ENCODE measurements at regions not wholly inside any gene's neighbourhood (a gene's known extent, or its start where the extent isn't known, plus 50 kb on each side); places are given as distances from the start of the nearest gene placed in this dataset.
"Not testable (repeated sequence)": the region's sequence is repeated elsewhere in the genome, so short reads cannot be mapped to it uniquely, and the experiment has no call there.

DNA sequence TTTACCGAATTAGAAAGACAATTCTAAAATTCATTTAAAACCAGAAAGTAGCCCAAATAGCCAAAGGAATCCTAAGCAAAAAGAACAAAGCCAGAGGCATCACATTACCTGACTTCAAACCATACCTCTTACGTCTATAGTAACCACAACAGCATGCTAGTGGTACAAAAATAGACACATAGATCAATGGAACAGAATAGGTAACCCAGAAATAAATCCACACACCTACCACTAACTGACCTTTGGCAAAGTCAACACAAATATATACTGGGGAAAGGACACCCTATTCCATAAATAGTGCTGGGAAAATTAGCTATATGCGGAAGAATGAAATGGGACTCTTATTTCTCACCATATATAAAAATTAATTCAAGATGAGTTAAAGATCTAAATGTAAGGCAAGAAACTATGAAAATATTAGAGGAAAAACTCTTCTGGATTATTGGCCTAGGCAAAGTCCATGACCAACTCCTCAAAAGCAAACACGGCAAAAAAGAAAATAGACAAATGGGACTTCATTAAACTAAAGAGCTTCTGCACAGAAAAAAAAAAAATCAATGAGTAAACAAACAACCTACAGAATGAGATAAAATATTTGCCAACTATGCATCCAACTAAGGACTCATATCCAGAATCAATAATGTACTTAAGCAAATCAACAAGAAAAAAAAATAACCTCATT, 568.9 kb downstream of the SOX5 start:
- Histone ChIP-seq H3K27me3 (ENCODE audit: control insufficient read depth, insufficient read depth, low read length) (no peaks in the 10 kb centered on the region), H3K4me1 (ENCODE audit: control insufficient read depth, insufficient read depth, low read length) (no peaks in the 10 kb centered on the region), H3K9ac (ENCODE audit: low read depth, low read length) (no peak overlapping the region), H3K4me3 (ENCODE audit: low read depth, low read length) (no peak overlapping the region), H3K9me3 (ENCODE audit: control insufficient read depth, insufficient read depth, low read length) (no peaks in the 10 kb centered on the region), H3K36me3 (ENCODE audit: control insufficient read depth, insufficient read depth, low read length) (no peaks in the 10 kb centered on the region), H3K27ac (ENCODE audit: low read depth, low read length) (no peak overlapping the region)

DNA sequence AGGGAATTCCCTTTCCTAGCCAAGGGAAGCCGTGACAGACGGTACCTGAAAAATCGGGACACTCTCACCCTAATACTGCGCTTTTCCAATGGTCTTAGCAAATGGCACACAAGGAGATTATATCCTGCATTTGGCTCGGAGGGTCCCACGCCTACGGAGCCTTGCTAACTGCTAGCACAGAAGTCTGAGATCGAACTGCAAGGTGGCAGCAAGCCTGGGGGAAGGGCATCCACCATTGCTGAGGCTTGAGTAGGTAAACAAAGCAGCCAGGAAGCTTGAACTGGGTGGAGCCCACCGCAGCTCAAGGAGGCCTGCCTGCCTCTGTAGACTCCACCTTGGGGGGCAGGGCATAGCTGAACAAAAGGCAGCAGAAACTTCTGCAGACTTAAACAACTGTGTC, 560.6 kb downstream of the SOX5 start:
- H3K27ac ChIP-seq (ENCODE audit: low read depth, low read length); H3K4me3 ChIP-seq (ENCODE audit: low read depth, low read length); H3K27me3 ChIP-seq (ENCODE audit: control insufficient read depth, insufficient read depth, low read length); H3K9me3 ChIP-seq (ENCODE audit: control insufficient read depth, insufficient read depth, low read length); H3K9ac ChIP-seq (ENCODE audit: low read depth, low read length); H3K36me3 ChIP-seq (ENCODE audit: control insufficient read depth, insufficient read depth, low read length); H3K4me1 ChIP-seq (ENCODE audit: control insufficient read depth, insufficient read depth, low read length): not testable (repeated sequence)

DNA sequence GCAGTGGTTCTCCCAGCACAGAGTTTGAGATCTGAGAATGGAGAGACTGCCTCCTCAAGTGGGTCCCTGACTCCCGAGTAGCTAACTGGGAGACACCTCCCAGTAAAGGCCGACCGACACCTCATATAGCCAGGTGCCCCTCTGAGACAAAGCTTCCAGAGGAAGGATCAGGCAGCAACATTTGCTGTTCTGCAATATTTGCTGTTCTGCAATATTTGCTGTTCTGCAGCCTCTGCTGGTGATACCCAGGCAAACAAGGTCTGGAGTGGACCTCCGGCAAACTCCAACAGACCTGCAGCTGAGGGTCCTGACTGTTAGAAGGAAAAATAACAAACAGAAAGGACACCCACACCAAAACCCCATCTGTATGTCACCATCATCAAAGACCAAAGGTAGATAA, 560.2 kb downstream of the SOX5 start:
- H3K27ac ChIP-seq (ENCODE audit: low read depth, low read length); H3K9ac ChIP-seq (ENCODE audit: low read depth, low read length); H3K4me3 ChIP-seq (ENCODE audit: low read depth, low read length); H3K36me3 ChIP-seq (ENCODE audit: control insufficient read depth, insufficient read depth, low read length); H3K4me1 ChIP-seq (ENCODE audit: control insufficient read depth, insufficient read depth, low read length); H3K27me3 ChIP-seq (ENCODE audit: control insufficient read depth, insufficient read depth, low read length); H3K9me3 ChIP-seq (ENCODE audit: control insufficient read depth, insufficient read depth, low read length): not testable (repeated sequence)

DNA sequence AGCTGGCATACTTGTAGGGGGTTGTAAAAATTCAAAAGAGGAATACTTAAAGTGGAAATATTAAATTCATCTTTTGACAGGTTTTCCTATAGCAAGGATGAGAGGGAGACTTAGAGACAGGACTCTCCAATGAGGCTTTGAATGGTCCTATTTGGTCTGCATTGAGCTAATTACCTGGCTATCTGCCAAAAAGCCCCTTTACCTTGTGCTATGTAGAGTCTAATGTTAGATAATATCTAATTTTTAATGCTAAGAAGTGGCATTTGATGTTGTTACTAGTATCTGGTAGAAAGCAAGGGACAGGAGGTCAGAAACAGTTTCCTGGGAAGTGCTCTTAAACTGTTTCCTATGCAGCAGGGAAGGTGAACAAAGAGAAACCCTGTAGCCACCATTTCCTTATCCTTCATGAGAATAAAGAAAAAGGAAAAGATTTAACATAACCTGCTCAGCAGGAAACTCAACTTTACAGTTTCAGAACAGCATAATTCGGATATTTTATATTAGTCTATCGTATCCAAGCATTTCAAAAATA, 550.0 kb downstream of the SOX5 start:
- H3K4me1 ChIP-seq (ENCODE audit: control insufficient read depth, insufficient read depth, low read length), result peaks cover 12% of the 10 kb centered on the region
- no peaks in the 10 kb centered on the region for H3K9me3 ChIP-seq (ENCODE audit: control insufficient read depth, insufficient read depth, low read length)
- no peaks in the 10 kb centered on the region for H3K36me3 ChIP-seq (ENCODE audit: control insufficient read depth, insufficient read depth, low read length)
- H3K27ac ChIP-seq (ENCODE audit: low read depth, low read length), result no peak overlapping the region
- no peak overlapping the region for H3K4me3 ChIP-seq (ENCODE audit: low read depth, low read length)
- no peak overlapping the region for H3K9ac ChIP-seq (ENCODE audit: low read depth, low read length)
- no peaks in the 10 kb centered on the region for H3K27me3 ChIP-seq (ENCODE audit: control insufficient read depth, insufficient read depth, low read length)

DNA sequence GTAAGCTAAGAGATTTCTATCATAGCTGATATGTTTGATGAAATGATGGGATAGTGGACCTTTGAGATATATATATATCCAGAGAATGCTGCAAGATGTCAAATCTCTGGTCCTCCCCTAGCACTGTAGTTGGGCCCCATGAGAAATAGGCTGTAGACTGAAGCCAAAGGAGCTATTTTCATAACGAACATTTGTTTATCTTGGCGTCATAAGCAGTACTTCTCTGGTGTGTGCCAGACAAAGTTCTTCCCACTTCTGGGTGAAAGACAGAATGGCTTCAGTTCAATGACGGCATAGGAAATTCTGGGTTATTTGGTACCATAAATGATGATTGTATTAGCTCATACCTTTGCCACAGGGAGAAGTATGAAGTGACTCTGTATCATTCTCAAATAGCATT, 534.3 kb downstream of the SOX5 start:
- Histone ChIP-seq H3K4me3 (ENCODE audit: low read depth, low read length) (no peak overlapping the region), H3K27me3 (ENCODE audit: control insufficient read depth, insufficient read depth, low read length) (no peaks in the 10 kb centered on the region), H3K4me1 (ENCODE audit: control insufficient read depth, insufficient read depth, low read length) (peaks cover 7% of the 10 kb centered on the region; the same call in 1 of the 2 replicates), H3K9me3 (ENCODE audit: control insufficient read depth, insufficient read depth, low read length) (no peaks in the 10 kb centered on the region), H3K27ac (ENCODE audit: low read depth, low read length) (no peak overlapping the region), H3K9ac (ENCODE audit: low read depth, low read length) (no peak overlapping the region), H3K36me3 (ENCODE audit: control insufficient read depth, insufficient read depth, low read length) (no peaks in the 10 kb centered on the region)

DNA sequence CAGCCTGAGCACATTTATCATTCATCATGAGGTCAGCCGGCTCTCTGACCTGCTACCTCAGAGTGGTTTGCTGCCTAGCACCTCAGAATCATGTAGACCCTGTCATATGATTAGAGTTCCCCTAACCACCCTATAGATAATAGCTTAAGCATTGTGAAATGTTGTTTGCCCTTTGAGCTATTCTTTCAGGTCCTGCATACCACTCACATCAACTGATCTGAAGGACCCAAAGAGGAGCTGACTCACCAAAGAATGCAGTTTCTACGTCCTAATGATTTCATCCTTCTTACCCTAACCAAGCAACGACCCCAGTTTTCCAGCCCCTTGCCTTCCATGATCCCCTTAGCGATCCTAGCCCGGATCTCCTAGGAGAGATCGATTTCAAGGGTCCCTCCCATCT, 527.9 kb downstream of the SOX5 start:
- Histone ChIP-seq H3K4me1 (ENCODE audit: control insufficient read depth, insufficient read depth, low read length) (0 out of 2 replicates have a peak, but pooled peaks cover under 1% of the 10 kb centered on the region), H3K27me3 (ENCODE audit: control insufficient read depth, insufficient read depth, low read length) (no peaks in the 10 kb centered on the region), H3K36me3 (ENCODE audit: control insufficient read depth, insufficient read depth, low read length) (no peaks in the 10 kb centered on the region), H3K4me3 (ENCODE audit: low read depth, low read length) (no peak overlapping the region), H3K27ac (ENCODE audit: low read depth, low read length) (no peak overlapping the region), H3K9me3 (ENCODE audit: control insufficient read depth, insufficient read depth, low read length) (no peaks in the 10 kb centered on the region), H3K9ac (ENCODE audit: low read depth, low read length) (no peak overlapping the region)

DNA sequence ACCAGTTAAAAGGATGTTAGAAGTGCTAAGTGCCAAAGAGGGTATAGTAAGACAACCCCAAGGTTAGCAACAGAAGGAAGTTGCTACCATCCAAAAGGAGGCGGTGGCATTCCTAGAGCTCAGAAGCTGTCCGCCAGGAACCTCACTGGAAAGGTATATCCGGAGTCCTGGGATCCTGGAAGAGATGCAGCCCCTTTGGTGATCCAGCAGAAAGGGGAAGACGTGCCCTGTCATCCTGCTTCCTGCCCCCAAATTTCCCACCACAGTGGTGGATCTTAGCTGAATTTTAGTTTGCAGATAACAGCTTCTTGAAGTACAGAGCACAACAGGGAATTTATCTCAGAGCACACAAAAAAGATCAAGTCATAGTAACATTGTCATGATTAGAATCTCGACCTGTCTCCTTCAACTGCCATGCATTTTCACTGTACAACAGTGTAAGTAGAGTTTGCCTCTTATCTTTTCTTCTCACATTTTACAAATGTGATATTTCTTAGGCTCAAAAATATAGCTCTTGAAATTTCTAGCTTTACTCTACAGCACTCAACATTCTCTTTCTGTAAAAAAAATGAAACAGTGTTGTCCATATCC, 526.3 kb downstream of the SOX5 start:
- Histone ChIP-seq H3K4me1 (ENCODE audit: control insufficient read depth, insufficient read depth, low read length) (no peaks in the 10 kb centered on the region), H3K4me3 (ENCODE audit: low read depth, low read length) (no peak overlapping the region), H3K27me3 (ENCODE audit: control insufficient read depth, insufficient read depth, low read length) (no peaks in the 10 kb centered on the region), H3K36me3 (ENCODE audit: control insufficient read depth, insufficient read depth, low read length) (no peaks in the 10 kb centered on the region), H3K9me3 (ENCODE audit: control insufficient read depth, insufficient read depth, low read length) (no peaks in the 10 kb centered on the region), H3K9ac (ENCODE audit: low read depth, low read length) (no peak overlapping the region), H3K27ac (ENCODE audit: low read depth, low read length) (no peak overlapping the region)

DNA sequence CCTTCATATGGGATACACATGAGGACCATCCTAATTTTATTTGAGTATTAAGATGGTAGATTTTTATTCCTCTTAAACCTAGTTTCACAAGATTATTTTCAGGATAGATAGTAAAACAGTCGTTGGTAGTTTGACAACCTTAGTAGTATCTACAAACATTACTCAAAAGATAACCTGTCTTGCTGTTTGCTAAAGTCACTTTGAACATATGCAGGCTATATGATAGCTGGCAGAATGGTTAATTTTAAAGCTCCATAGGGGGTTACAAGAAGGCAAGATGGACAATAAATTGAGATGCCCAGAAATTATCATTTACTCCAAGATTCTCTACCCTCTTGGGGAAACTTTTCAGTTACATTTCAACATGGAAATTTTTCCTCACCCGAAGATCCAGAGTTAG, 525.7 kb downstream of the SOX5 start:
- H3K27ac ChIP-seq (ENCODE audit: low read depth, low read length), result no peak overlapping the region
- no peak overlapping the region for H3K9ac ChIP-seq (ENCODE audit: low read depth, low read length)
- no peak overlapping the region for H3K4me3 ChIP-seq (ENCODE audit: low read depth, low read length)
- peaks cover 4% of the 10 kb centered on the region for H3K4me1 ChIP-seq (ENCODE audit: control insufficient read depth, insufficient read depth, low read length)
- no peaks in the 10 kb centered on the region for H3K9me3 ChIP-seq (ENCODE audit: control insufficient read depth, insufficient read depth, low read length)
- H3K27me3 ChIP-seq (ENCODE audit: control insufficient read depth, insufficient read depth, low read length), result no peaks in the 10 kb centered on the region
- no peaks in the 10 kb centered on the region for H3K36me3 ChIP-seq (ENCODE audit: control insufficient read depth, insufficient read depth, low read length)

DNA sequence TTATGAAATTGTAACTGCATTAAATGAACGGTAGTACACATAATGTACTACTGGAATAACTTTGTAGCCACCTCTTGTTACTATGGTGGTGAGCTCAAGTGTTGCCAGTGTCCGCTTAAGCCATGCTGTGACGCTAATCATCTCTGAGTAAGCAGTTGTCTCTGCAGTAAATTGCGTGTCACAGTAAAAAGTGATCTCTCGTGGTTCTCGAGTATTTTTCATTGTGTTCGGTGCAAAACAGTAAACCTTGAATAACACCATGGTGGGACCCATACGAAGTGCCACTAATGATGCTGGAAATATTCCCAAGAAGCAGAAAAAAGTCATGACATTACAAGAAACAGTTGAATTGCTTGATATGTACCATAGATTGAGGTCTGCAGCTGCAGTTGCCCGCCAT, 524.8 kb downstream of the SOX5 start:
- no peaks in the 10 kb centered on the region for H3K9me3 ChIP-seq (ENCODE audit: control insufficient read depth, insufficient read depth, low read length)
- no peaks in the 10 kb centered on the region for H3K36me3 ChIP-seq (ENCODE audit: control insufficient read depth, insufficient read depth, low read length)
- H3K9ac ChIP-seq (ENCODE audit: low read depth, low read length), result no peak overlapping the region
- H3K27ac ChIP-seq (ENCODE audit: low read depth, low read length), result no peak overlapping the region
- H3K4me3 ChIP-seq (ENCODE audit: low read depth, low read length), result no peak overlapping the region
- H3K4me1 ChIP-seq (ENCODE audit: control insufficient read depth, insufficient read depth, low read length), result peaks cover 7% of the 10 kb centered on the region
- no peaks in the 10 kb centered on the region for H3K27me3 ChIP-seq (ENCODE audit: control insufficient read depth, insufficient read depth, low read length)

DNA sequence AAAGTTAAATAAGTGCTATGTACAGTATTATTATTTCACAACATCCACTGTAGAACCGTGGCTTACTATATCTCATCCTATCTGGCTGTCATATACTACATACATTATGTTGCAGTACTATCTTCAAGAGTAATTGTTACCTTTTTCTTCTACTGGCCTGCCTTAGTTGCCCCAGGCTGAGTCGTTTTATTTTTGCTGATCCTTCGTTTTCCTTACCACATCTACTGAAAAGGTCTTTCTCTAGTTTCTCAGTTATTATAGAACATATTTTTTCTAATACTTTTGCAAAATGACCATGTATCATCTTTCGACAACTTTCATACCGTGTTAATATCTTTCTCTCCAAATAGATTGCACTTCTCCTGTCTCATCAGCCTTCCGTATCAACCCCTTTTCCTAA, 523.1 kb downstream of the SOX5 start:
- no peak overlapping the region for H3K27ac ChIP-seq (ENCODE audit: low read depth, low read length)
- H3K27me3 ChIP-seq (ENCODE audit: control insufficient read depth, insufficient read depth, low read length), result no peaks in the 10 kb centered on the region
- H3K9me3 ChIP-seq (ENCODE audit: control insufficient read depth, insufficient read depth, low read length), result no peaks in the 10 kb centered on the region
- H3K9ac ChIP-seq (ENCODE audit: low read depth, low read length), result no peak overlapping the region
- no peak overlapping the region for H3K4me3 ChIP-seq (ENCODE audit: low read depth, low read length)
- H3K4me1 ChIP-seq (ENCODE audit: control insufficient read depth, insufficient read depth, low read length), result peaks cover 7% of the 10 kb centered on the region
- no peaks in the 10 kb centered on the region for H3K36me3 ChIP-seq (ENCODE audit: control insufficient read depth, insufficient read depth, low read length)

DNA sequence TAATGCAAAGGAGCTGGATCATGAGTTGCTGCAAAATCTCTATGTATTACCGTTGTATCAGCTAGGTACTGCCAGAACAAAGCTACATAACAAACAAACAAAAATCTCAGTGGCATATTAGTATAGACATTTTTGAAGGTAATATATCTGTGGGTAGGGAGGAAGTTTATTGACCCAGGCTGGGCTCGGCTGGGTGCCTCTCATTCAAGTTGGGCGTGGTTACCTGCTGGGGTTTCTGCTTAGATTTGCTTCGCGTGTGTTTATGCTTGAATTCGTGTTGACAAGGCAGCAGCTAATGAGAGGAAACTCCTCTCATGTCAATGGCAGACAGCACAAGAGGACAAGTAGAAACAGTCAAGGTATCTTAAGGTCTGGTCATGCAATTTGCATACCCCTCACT, 520.7 kb downstream of the SOX5 start:
- no peak overlapping the region for H3K4me3 ChIP-seq (ENCODE audit: low read depth, low read length)
- no peaks in the 10 kb centered on the region for H3K36me3 ChIP-seq (ENCODE audit: control insufficient read depth, insufficient read depth, low read length)
- H3K27ac ChIP-seq (ENCODE audit: low read depth, low read length), result no peak overlapping the region
- H3K27me3 ChIP-seq (ENCODE audit: control insufficient read depth, insufficient read depth, low read length), result no peaks in the 10 kb centered on the region
- no peaks in the 10 kb centered on the region for H3K9me3 ChIP-seq (ENCODE audit: control insufficient read depth, insufficient read depth, low read length)
- H3K9ac ChIP-seq (ENCODE audit: low read depth, low read length), result no peak overlapping the region
- peaks cover 7% of the 10 kb centered on the region for H3K4me1 ChIP-seq (ENCODE audit: control insufficient read depth, insufficient read depth, low read length)
